Loucy (cell line): ENCODE measurements at regions not wholly inside any gene's neighbourhood (a gene's known extent, or its start where the extent isn't known, plus 50 kb on each side); places are given as distances from the start of the nearest gene placed in this dataset.

ENCODE experiments used
- H2AFZ ChIP-seq: fragments of 200-600 bp; sonication (generic); 2 replicates; pipeline ENCODE4 v1.6.0; 2016; ENCODE audit warnings: antibody characterized with exemption, mild to moderate bottlenecking, low read length, moderate library complexity
- H3F3A ChIP-seq: fragments of 200-600 bp; 2 replicates; pipeline ENCODE4 v1.6.0; 2016; ENCODE audit warnings: antibody characterized with exemption, low read depth, mild to moderate bottlenecking
- H3K27me3 ChIP-seq: fragments of 200-600 bp; sonication (generic); 2 replicates; pipeline ENCODE4 v1.6.1; 2014; ENCODE audit warnings: low read length, mild to moderate bottlenecking; ENCODE audit not compliant: insufficient read depth, poor library complexity, severe bottlenecking
- H3K36me3 ChIP-seq: fragments of 200-600 bp; sonication (generic); 2 replicates; pipeline ENCODE4 v1.6.1; 2016; ENCODE audit warnings: low read length; ENCODE audit not compliant: insufficient read depth
- H3K4me1 ChIP-seq: fragments of 200-600 bp; sonication (generic); 2 replicates; pipeline ENCODE4 v1.5.1; 2014; ENCODE audit warnings: low read length, mild to moderate bottlenecking; ENCODE audit not compliant: insufficient read depth, poor library complexity, severe bottlenecking
- H3K4me2 ChIP-seq: fragments of 200-600 bp; sonication (generic); 2 replicates; pipeline ENCODE4 v1.6.0; 2014; ENCODE audit warnings: antibody characterized with exemption, low read length, low read depth, mild to moderate bottlenecking; ENCODE audit not compliant: poor library complexity, severe bottlenecking
- H3K4me3 ChIP-seq: fragments of 200-600 bp; sonication (generic); 2 replicates; pipeline ENCODE4 v1.5.1; 2014; ENCODE audit warnings: low read length, mild to moderate bottlenecking, mixed read lengths; ENCODE audit not compliant: poor library complexity, severe bottlenecking
- H3K79me2 ChIP-seq: fragments of 200-600 bp; sonication (generic); 2 replicates; pipeline ENCODE4 v1.6.1; 2014; ENCODE audit warnings: low read length; ENCODE audit not compliant: insufficient read depth
- H3K9ac ChIP-seq: fragments of 200-600 bp; sonication (generic); 2 replicates; pipeline ENCODE4 v1.6.0; 2014; ENCODE audit warnings: mild to moderate bottlenecking, low read depth, low read length, moderate library complexity; ENCODE audit not compliant: poor library complexity, severe bottlenecking
- H3K9me2 ChIP-seq: fragments of 200-600 bp; sonication (generic); replicated peaks from 2 replicates; pipeline ENCODE4 v1.6.1; 2016; ENCODE audit warnings: low read depth, low read length, mixed read lengths
- H3K9me3 ChIP-seq: fragments of 200-600 bp; sonication (generic); 2 replicates; pipeline ENCODE4 v1.6.1; 2014; ENCODE audit warnings: mild to moderate bottlenecking, antibody characterized with exemption, low read length, low read depth; ENCODE audit not compliant: insufficient read depth
- H4K20me1 ChIP-seq: fragments of 200-600 bp; sonication (generic); 2 replicates; pipeline ENCODE4 v1.6.0; 2014; ENCODE audit warnings: antibody characterized with exemption, low read length, mild to moderate bottlenecking; ENCODE audit not compliant: insufficient read depth, poor library complexity, severe bottlenecking
- EZH2phosphoT487 ChIP-seq: fragments of 200-600 bp; IDR thresholded peaks from 2 replicates; pipeline ENCODE4 v1.6.1; 2018; ENCODE audit warnings: antibody characterized with exemption, mild to moderate bottlenecking, moderate library complexity, borderline replicate concordance
- TF ChIP-seq, protein P1 (sequence below): fragments of 200-600 bp; sonication (generic); conservative IDR thresholded peaks from 2 replicates; pipeline ENCODE4 v1.5.1; 2014; ENCODE audit warnings: mild to moderate bottlenecking, antibody characterized with exemption, low read length

DNA sequence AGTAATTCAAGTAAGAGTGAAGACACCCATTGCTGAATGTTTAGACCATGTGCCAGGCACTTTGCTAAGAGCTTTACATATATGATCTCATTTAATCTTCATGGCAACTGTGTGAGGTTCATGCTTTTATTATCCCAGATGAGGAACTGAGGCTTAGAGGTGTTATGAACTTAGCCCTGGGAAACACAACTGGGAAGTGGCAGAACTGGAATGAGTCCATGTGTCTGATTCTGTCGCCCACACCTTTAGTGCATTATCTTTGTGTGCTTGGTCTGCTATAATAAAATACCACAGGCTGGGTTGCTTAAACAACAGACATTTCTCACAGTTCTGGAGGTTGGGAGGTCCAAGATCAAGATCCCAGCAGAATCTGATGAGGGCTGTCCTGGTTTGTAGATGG is 108.7 kb upstream of the PLET1 start:
- H3F3A ChIP-seq = no peaks in the 10 kb centered on the region
- no peaks in the 10 kb centered on the region for H3K9me3 ChIP-seq
- no peak for TF ChIP-seq EZH2phosphoT487
- TF ChIP-seq, protein P1, sequence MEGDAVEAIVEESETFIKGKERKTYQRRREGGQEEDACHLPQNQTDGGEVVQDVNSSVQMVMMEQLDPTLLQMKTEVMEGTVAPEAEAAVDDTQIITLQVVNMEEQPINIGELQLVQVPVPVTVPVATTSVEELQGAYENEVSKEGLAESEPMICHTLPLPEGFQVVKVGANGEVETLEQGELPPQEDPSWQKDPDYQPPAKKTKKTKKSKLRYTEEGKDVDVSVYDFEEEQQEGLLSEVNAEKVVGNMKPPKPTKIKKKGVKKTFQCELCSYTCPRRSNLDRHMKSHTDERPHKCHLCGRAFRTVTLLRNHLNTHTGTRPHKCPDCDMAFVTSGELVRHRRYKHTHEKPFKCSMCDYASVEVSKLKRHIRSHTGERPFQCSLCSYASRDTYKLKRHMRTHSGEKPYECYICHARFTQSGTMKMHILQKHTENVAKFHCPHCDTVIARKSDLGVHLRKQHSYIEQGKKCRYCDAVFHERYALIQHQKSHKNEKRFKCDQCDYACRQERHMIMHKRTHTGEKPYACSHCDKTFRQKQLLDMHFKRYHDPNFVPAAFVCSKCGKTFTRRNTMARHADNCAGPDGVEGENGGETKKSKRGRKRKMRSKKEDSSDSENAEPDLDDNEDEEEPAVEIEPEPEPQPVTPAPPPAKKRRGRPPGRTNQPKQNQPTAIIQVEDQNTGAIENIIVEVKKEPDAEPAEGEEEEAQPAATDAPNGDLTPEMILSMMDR = no peak
- H4K20me1 ChIP-seq = no peaks in the 10 kb centered on the region
- no peak overlapping the region for H3K4me3 ChIP-seq
- no peak overlapping the region for H3K4me2 ChIP-seq
- no peaks in the 10 kb centered on the region for H3K9me2 ChIP-seq
- no peaks in the 10 kb centered on the region for H3K79me2 ChIP-seq
- H3K27me3 ChIP-seq = no peaks in the 10 kb centered on the region
- no peak overlapping the region for H3K9ac ChIP-seq
- H3K4me1 ChIP-seq = no peaks in the 10 kb centered on the region
- no peak overlapping the region for H2AFZ ChIP-seq
- no peaks in the 10 kb centered on the region for H3K36me3 ChIP-seq

DNA sequence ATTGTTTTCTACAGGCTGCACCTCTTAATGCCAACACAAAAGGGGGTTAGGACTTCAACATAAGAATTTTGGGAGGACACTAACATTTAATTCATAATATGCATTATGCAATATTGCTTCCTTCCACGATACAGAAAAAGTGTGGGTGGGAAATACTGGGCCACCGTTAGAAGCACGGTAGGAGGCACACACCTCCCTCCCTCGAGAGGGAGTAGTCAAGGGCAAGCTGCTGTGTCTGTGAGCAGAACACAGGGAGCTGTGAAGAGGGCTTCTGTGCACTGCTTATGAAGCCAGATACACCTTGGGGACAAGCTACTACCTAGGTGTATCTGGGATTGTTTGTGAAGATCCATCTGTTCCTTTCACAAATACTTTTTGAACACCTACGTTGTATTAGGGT is 109.3 kb upstream of the PLET1 start:
- H3K9ac ChIP-seq = no peak overlapping the region
- no peak overlapping the region for H2AFZ ChIP-seq
- no peaks in the 10 kb centered on the region for H3F3A ChIP-seq
- H3K4me2 ChIP-seq = no peak overlapping the region
- H3K79me2 ChIP-seq = no peaks in the 10 kb centered on the region
- H3K4me1 ChIP-seq = no peaks in the 10 kb centered on the region
- H3K36me3 ChIP-seq = no peaks in the 10 kb centered on the region
- no peaks in the 10 kb centered on the region for H3K27me3 ChIP-seq
- TF ChIP-seq, protein P1 = no peak
- no peak for TF ChIP-seq EZH2phosphoT487
- H3K4me3 ChIP-seq = no peak overlapping the region
- H3K9me3 ChIP-seq = no peaks in the 10 kb centered on the region
- H3K9me2 ChIP-seq = no peaks in the 10 kb centered on the region
- no peaks in the 10 kb centered on the region for H4K20me1 ChIP-seq

- Histone ChIP-seq H4K20me1 (no peaks in the 10 kb centered on the region), H3F3A (no peaks in the 10 kb centered on the region), H3K9ac (no peak overlapping the region), H3K79me2 (no peaks in the 10 kb centered on the region), H3K36me3 (no peaks in the 10 kb centered on the region), H3K4me2 (no peak overlapping the region), H3K9me2 (no peaks in the 10 kb centered on the region), H2AFZ (no peak overlapping the region), H3K27me3 (no peaks in the 10 kb centered on the region), H3K4me3 (no peak overlapping the region), H3K4me1 (no peaks in the 10 kb centered on the region), H3K9me3 (no peaks in the 10 kb centered on the region)
- TF ChIP-seq, protein P1 = no peak
- no peak for TF ChIP-seq EZH2phosphoT487
These were observed 114.0 kb upstream of the PLET1 start for GRCh38 chr11:112374486-112375140.
